CD4-positive, alpha-beta T cell treated with Interleukin-17A for 1 hour (primary cell): ENCODE measurements at regions not wholly inside any gene's neighbourhood (a gene's known extent, or its start where the extent isn't known, plus 50 kb on each side); places are given as distances from the start of the nearest gene placed in this dataset.
"Not testable (repeated sequence)": the region's sequence is repeated elsewhere in the genome, so short reads cannot be mapped to it uniquely, and the experiment has no call there.

Experiments
- DNase-seq: peaks from one replicate; pipeline ENCODE4 v3.0.0-alpha.2; 2020

DNA sequence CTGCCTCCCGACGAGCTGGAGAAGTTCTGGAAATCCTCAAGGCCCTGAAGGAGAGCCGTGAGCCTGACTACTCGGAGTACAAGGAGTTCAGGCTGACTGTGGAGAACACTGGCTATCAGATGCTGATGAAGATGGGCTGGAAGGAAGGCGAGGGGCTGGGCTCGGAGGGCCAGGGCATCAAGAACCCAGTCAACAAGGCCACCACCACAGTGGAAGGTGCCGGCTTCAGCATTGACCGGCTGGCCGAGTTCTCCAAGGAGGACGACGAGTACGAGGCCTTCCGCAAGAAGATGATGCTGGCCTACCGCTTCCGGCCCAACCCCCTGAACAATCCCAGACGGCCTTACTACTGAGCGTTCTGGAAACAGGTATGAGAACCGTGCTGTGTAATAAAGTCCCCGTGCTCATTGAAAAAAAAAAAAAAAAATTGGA is 366.1 kb upstream of the ATXN7L3B start:
- DNase-seq, result no peak

DNA sequence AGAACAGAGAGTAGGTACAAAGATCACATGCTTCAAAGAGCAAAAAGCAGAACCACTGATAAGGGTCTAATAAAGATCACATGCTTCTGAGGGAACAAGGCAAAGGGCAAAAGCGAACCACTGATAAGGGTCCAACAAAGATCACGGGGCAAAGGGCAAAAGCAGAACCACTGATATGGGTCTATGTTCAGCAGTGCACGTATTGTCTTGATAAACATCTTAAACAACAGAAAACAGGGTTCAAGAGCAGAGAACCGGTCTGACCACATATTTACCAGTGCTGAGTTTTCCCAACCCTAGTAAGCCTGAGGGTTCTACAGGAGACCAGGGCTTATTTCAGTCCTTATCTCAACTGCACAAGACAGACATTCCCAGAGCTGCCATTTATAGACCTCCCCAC is 362.7 kb upstream of the ATXN7L3B start:
- DNase-seq, result not testable (repeated sequence)

DNA sequence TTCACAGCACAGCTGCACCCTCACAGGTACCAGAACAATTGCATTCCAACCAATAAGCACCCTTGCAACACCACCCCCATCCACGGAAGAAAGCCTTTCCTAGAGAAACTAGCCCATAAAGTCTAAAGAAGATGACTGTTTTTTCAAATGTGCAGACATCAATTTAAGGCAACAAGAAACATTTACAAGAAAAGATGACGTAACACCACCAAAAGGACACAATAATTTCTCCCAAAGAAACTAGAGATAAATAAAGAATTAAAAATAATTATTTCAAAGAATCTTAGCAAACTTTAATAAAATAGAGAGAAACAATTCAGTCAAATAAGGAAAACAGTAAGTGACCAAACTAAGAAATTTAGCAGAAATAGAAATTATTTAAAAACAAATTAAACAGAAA is 352.3 kb upstream of the ATXN7L3B start:
- DNase-seq, result no peak

DNA sequence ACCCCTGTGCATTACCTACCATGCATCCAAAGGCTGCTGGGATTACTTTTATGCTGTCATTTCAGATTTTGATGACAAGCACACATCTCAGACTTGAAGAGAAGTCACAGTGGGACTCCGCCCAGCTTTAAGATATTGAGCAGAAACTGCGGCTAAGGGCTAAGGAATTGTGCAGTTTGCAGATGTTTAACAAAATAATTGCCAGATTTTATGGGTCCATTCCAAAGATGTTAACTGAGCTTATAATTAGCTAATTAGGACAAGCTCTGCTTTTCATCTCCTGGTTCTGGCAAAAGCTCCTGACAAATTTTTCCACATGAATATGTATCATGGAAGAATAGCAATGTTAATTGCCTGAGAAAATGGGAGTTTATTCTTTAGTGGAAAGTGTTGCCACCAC is 344.4 kb upstream of the ATXN7L3B start:
- DNase-seq, result no peak

DNA sequence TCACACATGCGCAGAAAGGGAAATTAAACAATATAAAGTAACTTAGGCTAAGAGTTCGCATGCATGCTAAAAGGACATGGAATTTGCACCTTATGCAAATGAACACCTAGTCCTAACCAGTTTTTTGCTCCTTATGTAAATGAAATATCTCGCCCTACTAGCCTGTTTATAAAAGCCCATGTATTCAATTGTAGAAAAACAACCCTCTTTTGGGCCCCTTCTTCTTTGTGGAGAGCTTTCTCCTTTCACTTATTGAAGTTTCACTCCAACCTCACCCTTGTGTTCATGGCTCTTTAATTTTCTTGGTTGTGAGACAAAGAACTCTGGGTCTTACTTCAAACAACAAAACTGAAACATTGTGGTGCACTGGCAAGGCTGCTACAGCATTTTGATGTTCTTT is 333.4 kb upstream of the ATXN7L3B start:
- no peak for DNase-seq

DNA sequence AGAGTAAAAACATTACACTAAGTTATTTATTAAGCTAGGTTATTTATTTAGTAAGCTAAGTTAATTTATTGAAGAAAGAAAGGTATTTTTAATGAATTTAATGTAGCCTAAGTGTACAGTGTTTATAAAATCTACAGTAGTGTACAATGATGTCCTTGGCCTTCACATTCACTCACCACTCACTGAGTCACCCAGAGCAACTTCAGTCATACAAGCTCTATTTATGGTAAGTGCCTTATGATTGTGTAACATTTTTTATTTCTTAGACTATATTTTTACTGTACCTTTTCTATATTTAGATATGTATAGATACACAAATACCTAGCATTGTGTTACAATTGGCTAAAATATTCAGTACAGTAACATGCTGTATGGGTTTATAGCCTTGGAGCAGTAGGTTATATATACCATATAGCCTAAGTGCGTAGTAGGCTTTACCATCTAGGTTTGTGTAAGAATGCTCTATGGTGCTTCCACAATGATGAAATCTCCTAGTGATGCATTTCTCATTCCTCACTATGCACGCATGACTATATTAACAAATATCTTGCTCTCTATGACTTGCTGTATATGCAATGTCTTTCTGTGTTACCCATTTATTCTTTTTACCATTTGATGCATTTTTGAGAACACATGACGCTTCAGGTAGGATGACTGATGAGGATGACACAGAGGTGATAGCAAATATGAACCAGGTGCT is 309.6 kb upstream of the ATXN7L3B start:
- DNase-seq, result no peak

DNA sequence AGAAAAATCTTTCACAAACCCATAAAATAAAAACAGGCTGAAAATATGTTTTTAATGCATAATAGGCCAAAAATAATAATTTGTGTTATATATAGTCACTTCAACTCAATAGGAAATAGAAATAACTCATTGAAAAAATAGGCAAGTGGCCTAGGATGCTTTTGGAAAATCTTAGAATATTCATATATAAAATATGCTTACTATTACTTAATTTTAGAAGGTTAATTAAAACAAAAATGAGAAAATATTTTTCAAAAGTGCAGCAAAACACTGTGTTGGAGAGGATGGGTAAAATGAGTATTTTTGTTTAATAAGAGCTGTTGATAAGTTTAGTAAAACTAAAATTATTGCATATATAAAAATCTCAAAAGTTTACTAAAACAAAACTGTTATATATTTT is 308.0 kb upstream of the ATXN7L3B start:
- no peak for DNase-seq

DNA sequence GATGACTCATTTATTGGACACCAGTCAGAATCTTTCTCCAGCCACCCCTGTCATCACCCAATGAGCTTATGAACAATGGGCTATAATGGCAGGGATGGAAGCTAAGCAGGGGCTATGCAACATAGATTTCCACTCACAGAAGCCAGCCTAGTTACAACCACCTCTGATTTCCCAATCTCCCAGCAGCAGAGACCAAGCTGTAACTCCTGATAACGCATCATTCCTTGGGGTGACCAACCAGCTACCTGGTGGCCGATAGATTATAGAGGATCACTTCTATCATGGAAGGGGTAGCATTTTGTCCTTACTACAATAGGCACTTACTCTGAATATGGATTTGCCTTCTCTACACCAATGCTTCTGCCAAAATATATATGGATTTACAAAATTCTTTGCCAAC is 302.3 kb upstream of the ATXN7L3B start:
- no peak for DNase-seq

DNA sequence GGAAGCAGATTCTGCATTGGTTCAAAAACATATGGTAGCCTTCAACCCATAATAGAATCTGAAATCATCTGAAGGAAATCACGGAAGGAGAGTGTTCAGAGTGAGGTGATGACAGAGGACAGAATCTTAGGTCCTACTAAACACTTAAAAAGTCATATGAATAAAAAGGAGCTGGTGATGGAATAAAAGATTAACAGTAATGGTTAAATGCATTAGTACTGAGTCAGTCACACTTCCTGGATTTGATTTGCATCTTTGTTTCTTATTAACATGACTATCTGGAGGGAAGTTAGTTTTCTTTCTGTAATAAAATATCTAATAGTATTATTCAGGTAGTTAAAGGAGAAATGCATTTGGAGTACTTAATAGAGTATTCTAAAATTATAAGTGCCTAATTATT is 296.3 kb upstream of the ATXN7L3B start:
- no peak for DNase-seq

DNA sequence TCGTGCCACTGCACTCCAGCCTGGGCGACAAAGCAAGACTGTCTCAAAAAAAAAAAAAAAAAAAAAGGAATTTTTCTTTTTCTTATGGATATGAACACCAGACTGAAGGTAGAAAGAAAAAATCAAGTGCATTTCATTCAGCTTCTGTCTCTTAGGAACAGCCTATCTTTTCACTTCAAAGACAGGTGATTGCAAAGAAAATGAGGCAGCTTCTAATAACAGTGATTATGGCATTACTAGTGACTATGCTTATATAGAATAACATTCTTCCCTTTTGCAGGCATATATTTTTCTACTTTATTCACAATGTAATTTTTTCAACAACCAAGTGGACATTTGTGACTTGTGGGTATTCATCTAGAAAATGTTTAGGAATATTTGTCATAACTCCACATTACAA is 295.5 kb upstream of the ATXN7L3B start:
- no peak for DNase-seq

DNA sequence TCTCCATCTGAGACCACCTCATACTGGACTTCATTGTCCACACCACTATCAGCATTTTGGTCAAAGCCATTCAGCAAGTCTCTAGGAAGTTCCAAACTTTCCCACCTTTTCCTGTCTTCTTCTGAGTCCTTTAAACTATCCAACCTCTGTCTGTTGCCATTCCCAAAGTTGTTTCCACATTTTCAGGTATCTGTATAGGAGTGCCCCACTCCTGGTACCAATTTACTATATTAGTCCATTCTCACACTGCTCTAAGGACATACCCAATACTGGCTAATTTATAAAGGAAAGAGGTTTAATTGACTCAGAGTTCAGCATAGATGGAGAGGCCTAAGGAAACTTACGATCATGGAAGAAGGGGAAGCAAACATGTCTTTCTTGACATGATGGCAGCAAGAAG is 292.2 kb upstream of the ATXN7L3B start:
- no peak for DNase-seq

DNA sequence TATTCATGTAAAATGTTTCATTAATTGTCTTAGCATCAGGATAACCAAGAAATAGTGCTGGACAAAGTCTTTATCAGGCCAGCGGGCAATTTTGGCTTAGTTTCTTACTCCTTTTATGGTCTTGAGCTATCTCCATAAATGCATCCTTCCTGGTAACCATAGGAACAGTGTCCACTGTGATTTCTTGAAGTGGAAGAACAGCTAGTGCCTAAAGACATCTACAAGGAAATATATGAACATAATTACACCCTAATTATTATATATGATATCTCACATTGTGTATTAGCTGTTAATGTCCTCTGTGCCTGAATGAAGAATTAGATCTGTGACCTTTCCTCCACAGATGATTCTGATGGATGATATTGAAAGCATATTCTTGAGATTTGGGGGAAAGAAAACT is 286.7 kb upstream of the ATXN7L3B start:
- DNase-seq, result no peak

DNA sequence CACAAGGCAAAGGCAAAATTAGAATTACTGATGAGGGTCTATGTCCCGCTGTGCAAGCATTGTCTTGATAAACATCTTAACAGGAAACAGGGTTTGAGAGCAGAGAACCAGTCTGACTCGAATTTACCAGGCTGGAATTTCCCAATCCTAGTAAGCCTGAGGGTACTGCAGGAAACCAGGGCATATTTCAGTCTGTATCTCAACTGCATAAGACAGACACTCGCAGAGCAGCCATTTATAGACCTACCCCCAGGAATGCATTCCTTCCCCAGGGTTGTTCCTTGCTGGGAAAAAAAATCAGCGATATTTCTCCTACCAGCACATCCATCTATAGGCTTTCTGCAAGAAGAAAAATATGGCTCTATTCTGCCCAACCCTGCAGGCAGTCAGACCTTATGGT is 283.8 kb upstream of the ATXN7L3B start:
- not testable (repeated sequence) for DNase-seq

DNA sequence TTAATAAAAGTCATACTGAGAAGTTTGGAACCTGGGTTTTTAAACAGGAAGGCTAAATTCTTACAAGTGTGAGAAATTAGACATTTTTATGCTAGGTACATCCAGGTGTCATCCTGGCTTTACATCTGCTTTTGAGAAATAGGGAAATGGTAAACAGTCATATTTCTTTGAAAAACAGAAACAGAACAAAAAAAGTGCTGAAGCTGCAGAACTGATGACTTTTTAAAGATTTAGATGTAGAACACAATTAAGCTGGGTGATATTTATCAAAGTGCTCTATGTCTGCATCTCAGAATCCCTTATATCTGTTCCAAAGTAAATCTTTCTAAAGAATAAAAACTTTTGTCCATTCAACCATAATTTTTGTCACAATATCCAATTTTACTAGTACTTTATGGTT is 282.9 kb upstream of the ATXN7L3B start:
- DNase-seq, result no peak

DNA sequence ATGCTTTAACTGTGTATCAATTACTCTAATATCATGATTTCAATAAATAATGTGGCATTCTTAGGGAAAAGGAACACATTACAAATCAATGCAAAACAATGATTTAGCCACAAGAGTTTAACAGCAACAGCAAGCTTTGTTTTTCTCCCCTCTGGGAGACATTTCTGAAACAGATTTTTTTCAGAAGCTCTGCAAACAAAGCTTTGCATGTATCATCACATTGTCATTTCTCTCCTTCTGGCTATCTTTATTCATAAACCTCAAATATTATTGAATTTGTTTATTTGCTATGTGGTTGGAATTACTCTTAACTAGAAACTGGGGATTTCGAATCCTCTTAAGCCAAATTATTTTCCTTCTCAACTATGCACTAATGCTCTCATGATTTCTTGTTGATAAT is 278.4 kb upstream of the ATXN7L3B start:
- no peak for DNase-seq

DNA sequence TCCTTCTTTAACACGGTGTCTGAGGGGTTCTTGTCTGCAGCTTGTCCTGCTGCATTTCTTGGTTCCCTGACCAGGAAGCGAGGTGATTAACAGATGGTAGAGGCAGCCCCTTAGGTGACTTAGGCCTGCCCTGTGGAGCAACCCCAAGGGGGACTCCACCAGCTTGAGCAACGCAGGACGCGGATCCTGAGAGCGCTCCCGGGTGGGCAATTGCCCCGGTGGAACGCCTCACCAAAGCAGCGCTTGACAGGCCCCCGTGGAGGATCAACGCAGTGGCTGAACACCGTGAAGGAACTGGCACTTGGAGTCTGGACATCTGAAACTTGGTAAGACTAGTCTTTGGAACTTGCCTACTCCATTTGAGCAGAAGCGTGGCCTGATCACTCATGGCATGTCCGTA is 272.9 kb upstream of the ATXN7L3B start:
- no peak for DNase-seq

DNA sequence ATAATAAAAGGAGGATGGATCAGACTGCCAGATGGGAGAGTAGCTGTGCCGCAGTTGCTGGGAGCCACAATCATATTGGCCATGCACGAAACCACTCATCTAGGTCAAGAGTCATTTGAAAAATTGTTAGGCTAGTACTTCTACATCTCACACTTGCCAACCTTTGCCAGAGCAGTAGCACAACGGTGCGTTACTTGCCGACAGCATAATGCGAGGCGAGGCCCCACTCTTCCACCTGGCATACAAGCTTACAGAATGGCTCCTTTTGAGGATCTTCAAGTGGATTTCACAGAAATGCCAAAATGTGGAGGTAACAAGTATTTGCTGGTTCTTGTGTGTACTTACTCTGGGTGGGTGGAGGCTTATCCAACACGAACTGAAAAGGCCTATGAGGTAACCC is 268.3 kb upstream of the ATXN7L3B start:
- DNase-seq, result not testable (repeated sequence)

DNA sequence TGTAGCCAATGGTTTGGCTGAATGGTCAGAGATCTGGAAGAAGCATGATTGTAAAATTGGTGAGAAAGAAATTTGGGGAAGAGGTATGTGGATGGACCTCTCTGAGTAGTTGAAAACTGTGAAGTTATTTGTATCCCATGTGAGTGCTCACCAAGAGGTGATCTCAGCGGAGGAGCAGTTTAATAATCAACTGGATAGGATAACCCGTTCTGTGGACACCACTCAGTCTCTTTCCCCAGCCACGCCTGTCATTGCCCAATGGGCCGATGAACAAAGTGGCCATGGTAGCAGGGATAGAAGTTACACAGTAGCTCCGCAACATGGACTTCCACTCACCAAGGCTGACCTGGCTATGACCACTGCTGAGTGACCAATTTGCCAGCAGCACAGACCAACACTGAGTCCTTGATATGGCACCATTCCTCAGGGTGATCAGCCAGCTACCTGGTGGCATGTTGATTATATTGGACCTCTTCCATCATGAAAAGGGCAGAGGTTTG is 257.4 kb upstream of the ATXN7L3B start:
- no peak for DNase-seq

DNA sequence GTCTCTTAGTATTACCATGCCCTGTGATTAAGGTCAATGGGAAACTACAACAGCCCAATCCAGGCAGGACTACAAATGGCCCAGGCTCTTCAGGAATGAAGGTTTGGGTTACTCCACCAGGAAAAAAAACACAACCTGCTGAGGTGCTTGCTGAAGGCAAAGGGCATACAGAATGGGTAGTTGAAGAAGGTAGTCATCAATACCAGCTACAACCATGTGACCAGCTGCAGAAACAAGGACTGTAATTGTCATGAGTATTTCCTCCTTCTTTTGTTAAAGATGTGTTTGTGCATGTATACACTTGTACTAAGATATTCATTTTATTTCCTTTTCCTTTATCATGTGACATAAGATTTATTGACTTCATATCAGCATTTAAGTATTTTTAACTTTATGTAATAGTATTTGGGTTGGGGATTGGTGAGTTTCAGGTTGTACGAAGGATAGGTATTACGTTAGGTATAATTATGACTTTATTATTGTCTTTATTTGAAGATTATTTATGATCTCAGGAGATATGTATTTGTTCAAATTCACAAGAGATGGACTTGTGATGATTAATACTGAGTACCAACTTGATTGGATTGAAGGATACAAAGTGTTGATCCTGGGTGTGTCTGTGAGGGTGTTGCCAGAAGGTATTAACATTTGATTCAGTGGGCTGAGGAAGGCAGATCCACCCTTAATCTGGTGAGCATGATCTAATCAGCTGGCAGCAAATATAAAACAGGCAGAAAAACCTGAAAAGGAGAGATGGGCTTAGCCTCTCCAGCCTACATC is 256.0 kb upstream of the ATXN7L3B start:
- DNase-seq, result not testable (repeated sequence)

DNA sequence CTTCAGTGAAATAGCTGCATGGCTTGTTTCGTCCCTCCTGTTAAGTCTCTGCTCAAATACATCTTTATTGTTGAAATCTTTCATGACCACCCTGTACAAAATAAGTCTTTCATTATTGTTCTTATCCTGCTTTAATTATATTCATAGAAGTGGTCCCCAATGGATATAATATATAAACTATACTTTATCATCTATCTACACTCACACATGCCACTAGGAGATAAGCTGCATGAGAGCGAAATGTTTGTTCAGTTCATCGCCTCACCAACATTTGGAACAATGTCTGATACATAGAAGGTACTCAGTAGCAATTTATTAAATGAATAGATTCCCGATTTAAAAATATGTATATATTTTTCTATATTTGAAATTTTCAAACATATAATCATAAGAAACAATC is 254.0 kb upstream of the ATXN7L3B start:
- no peak for DNase-seq

DNA sequence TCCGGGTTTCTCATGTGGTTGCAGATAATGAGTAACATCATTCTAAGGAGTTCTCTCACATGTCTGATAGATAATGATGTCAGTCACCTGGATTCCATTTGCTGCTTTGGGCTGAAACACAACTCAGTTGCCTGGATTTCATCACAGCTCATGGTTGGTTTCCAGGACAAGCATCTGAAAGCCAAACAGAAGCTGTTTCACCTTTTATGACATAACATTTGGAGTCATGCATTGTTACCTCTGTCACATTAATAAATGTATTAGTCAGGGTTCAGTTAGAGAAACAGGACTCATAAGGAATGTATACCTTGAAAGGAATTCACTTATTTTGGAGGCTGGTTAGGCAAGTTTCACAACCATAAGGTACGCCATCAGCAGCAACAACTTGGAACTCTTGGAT is 251.9 kb upstream of the ATXN7L3B start:
- DNase-seq, result no peak

DNA sequence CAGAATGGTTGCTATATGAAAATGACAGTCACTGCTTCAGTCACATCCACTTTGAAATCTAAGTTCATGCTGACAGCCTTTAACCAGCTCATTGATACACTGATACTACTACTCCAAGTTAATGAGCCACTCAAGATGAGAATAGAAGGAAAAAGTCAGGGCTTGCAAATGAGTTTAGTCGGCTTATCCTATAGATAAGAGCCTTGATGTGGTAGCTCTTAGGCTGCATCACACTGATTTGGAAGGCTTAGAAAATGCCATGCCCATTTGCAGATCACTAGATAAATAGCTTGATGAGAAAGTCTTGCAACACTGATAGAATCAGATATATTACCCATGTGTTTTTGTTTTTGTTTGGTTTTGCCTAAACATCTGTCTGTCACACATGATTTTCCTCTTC is 251.4 kb upstream of the ATXN7L3B start:
- DNase-seq, result no peak

DNA sequence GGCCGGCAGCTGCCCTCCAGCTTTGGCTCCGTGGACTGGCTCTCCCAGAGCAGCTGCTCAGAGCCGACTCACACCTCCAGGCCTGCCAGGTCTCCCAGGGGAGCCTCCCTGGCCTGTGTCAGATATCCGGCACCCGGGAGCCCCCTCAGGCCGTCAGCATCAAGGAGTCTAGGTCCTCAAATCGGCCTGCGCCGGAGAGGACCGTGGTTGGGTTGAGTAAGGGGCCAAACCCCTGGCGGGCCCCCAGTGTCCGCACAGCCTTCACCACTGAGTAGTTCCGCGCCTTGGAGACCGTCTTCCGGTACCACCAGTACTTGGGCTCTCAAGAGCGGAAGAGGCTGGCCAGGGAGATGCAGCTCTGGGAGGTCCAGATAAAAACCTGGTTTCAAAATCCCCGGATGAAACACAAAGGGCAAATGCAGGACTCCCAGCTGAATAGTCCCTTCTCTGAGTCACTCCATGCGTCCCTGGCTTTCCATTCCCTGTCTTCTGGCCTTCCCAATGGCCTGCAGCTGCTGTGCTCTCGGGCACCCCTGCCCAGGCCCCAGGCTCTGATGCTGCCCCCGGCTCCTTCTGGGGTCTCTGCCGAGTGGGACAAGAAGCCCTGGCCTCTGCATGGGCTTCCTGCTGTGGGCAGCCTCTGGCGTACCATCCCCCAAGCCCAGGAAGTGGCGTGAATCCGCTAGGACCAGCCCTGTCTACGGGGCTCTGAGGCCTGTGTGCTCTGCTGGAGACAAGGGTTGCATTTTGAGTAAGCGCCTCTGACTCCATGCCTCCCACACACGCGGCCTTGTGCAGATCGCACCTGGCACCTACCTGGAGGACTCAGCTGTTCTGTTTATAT is 245.1 kb upstream of the ATXN7L3B start:
- DNase-seq, result no peak
